ENCODE measurements at regions not wholly inside any gene's neighbourhood (a gene's known extent, or its start where the extent isn't known, plus 50 kb on each side); places are given as distances from the start of the nearest gene placed in this dataset.
A peak's percentile ranks its signal among the peaks of the same experiment; 100 is the strongest.

GRCh38 chr1:2865571-2866421, 64.3 kb upstream of the TTC34 start:
- no peak for DNase-seq (ENCODE audit: low spot score)

GRCh38 chr1:2866422-2867086, 65.1 kb upstream of the TTC34 start:
- DNase-seq (ENCODE audit: low spot score) = no peak

GRCh38 chr1:2867087-2867425, 65.6 kb upstream of the TTC34 start:
- no peak for DNase-seq (ENCODE audit: low spot score)

GRCh38 chr1:2867861-2868260, 66.4 kb upstream of the TTC34 start:
- no peak for DNase-seq (ENCODE audit: low spot score)

GRCh38 chr1:2868571-2869195, 67.2 kb upstream of the TTC34 start:
- no peak for DNase-seq (ENCODE audit: low spot score)

GRCh38 chr1:2871246-2871815, 69.8 kb upstream of the TTC34 start:
- DNase-seq (ENCODE audit: low spot score) = no peak

- DNase-seq (ENCODE audit: low spot score) = no peak
Measured at GRCh38 chr1:2874207-2874606, 72.7 kb upstream of the TTC34 start.

- no peak for DNase-seq (ENCODE audit: low spot score)
Measured at GRCh38 chr1:2874607-2875480, 73.4 kb upstream of the TTC34 start.

GRCh38 chr1:2875707-2876561, 74.4 kb upstream of the TTC34 start:
- peak; percentile 79 for DNase-seq (ENCODE audit: low spot score)

- DNase-seq (ENCODE audit: low spot score) = no peak
Measured at GRCh38 chr1:2876846-2877245, 75.4 kb upstream of the TTC34 start.

- no peak for DNase-seq (ENCODE audit: low spot score)
Measured at GRCh38 chr1:2877391-2877790, 75.9 kb upstream of the TTC34 start.

GRCh38 chr1:2878591-2878990, 77.1 kb upstream of the TTC34 start:
- no peak for DNase-seq (ENCODE audit: low spot score)

GRCh38 chr1:2879026-2879425, 77.5 kb upstream of the TTC34 start:
- no peak for DNase-seq (ENCODE audit: low spot score)

GRCh38 chr1:2879591-2879990, 78.1 kb upstream of the TTC34 start:
- no peak for DNase-seq (ENCODE audit: low spot score)

GRCh38 chr1:2880086-2880485, 78.6 kb upstream of the TTC34 start:
- DNase-seq (ENCODE audit: low spot score) = no peak

- no peak for DNase-seq (ENCODE audit: low spot score)
Measured at GRCh38 chr1:2880812-2881295, 79.4 kb upstream of the TTC34 start.

GRCh38 chr1:2881556-2881955, 80.1 kb upstream of the TTC34 start:
- DNase-seq (ENCODE audit: low spot score) = no peak

GRCh38 chr1:2882966-2883696, 81.6 kb upstream of the TTC34 start:
- DNase-seq (ENCODE audit: low spot score) = no peak

GRCh38 chr1:2885001-2885400, 83.5 kb upstream of the TTC34 start:
- no peak for DNase-seq (ENCODE audit: low spot score)

GRCh38 chr1:2886631-2887030, 85.1 kb upstream of the TTC34 start:
- DNase-seq (ENCODE audit: low spot score) = no peak

Data from left forelimb (tissue), 1 donor.